Large intestine (tissue), 3 donors: ENCODE measurements at regions not wholly inside any gene's neighbourhood (a gene's known extent, or its start where the extent isn't known, plus 50 kb on each side); places are given as distances from the start of the nearest gene placed in this dataset.

Experiments
- DNase-seq, 2 donors: peaks; one replicate each; pipeline versions ENCODE4 v3.0.0 to v3.0.0-alpha.2; 2013
- H3K27ac ChIP-seq: one replicate; pipeline ENCODE4 v1.5.1; 2013; ENCODE audit warnings: low read length
- H3K27me3 ChIP-seq: 2 replicates; pipeline ENCODE4 v1.6.1; 2013; ENCODE audit warnings: low read length; ENCODE audit not compliant: control insufficient read depth, insufficient read depth
- H3K36me3 ChIP-seq: 2 replicates; pipeline ENCODE4 v1.6.1; 2013; ENCODE audit warnings: low read length; ENCODE audit not compliant: control insufficient read depth, insufficient read depth
- H3K4me1 ChIP-seq: one replicate; pipeline ENCODE4 v1.6.1; 2013; ENCODE audit warnings: low read length; ENCODE audit not compliant: control insufficient read depth, insufficient read depth
- H3K4me3 ChIP-seq: one replicate; pipeline ENCODE4 v1.5.1; 2013; ENCODE audit warnings: low read length
- H3K9me3 ChIP-seq: one replicate; pipeline ENCODE4 v1.6.1; 2013; ENCODE audit warnings: mild to moderate bottlenecking, low read depth, low read length, moderate library complexity; ENCODE audit not compliant: control insufficient read depth
- WGBS: methylation state at CpG from one replicate; pipeline ENCODE4 v1.1.5; 2013; ENCODE audit warnings: low lambda C conversion rate; ENCODE audit not compliant: insufficient coverage; 5-methylcytosine and 5-hydroxymethylcytosine counted together

- 100% methylated on average over 1 of the region's 1 CpG for WGBS
Measured at GRCh38 chr13:90120026-90120425, 1227.5 kb upstream of the MIR17HG start.

GRCh38 chr13:90121784-90122183, 1225.7 kb upstream of the MIR17HG start:
- no peak for DNase-seq
- no peaks in the 10 kb centered on the region for H3K36me3 ChIP-seq
- no peaks in the 10 kb centered on the region for H3K4me1 ChIP-seq
- no peak overlapping the region for H3K27ac ChIP-seq
- H3K4me3 ChIP-seq = no peak overlapping the region
- no peaks in the 10 kb centered on the region for H3K27me3 ChIP-seq
- 100% methylated on average over 1 of the region's 1 CpG for WGBS
- no peaks in the 10 kb centered on the region for H3K9me3 ChIP-seq

More at GRCh38 chr13:90120026-90120425, 1227.5 kb upstream of the MIR17HG start:
- H3K27ac ChIP-seq = no peak overlapping the region
- no peaks in the 10 kb centered on the region for H3K36me3 ChIP-seq
- H3K4me1 ChIP-seq = no peaks in the 10 kb centered on the region
- H3K9me3 ChIP-seq = no peaks in the 10 kb centered on the region
- H3K27me3 ChIP-seq = no peaks in the 10 kb centered on the region
- no peak overlapping the region for H3K4me3 ChIP-seq
- DNase-seq = no peak

- Histone ChIP-seq H3K27me3 (no peaks in the 10 kb centered on the region), H3K27ac (no peak overlapping the region), H3K9me3 (no peaks in the 10 kb centered on the region), H3K4me1 (no peaks in the 10 kb centered on the region), H3K4me3 (no peak overlapping the region), H3K36me3 (no peaks in the 10 kb centered on the region)
- DNase-seq = no peak
- 100% methylated on average over 1 of the region's 2 CpGs for WGBS
Measured at GRCh38 chr13:90122531-90122930, 1225.0 kb upstream of the MIR17HG start.

- Histone ChIP-seq H3K9me3 (no peaks in the 10 kb centered on the region), H3K4me1 (no peaks in the 10 kb centered on the region), H3K36me3 (no peaks in the 10 kb centered on the region), H3K27me3 (no peaks in the 10 kb centered on the region), H3K4me3 (no peak overlapping the region), H3K27ac (no peak overlapping the region)
- DNase-seq = no peak
- no CpG with 5 or more reads among the region's 3 CpGs for WGBS
Measured at GRCh38 chr13:90135558-90135957, 1211.9 kb upstream of the MIR17HG start.

- H3K4me3 ChIP-seq = no peak overlapping the region
- no peaks in the 10 kb centered on the region for H3K36me3 ChIP-seq
- no peak for DNase-seq
- H3K27ac ChIP-seq = no peak overlapping the region
- no peaks in the 10 kb centered on the region for H3K9me3 ChIP-seq
- no CpG with 5 or more reads among the region's 5 CpGs for WGBS
- H3K4me1 ChIP-seq = no peaks in the 10 kb centered on the region
- no peaks in the 10 kb centered on the region for H3K27me3 ChIP-seq
Measured at GRCh38 chr13:90142251-90142650, 1205.2 kb upstream of the MIR17HG start.

- WGBS = 100% methylated on average over 1 of the region's 2 CpGs
Measured at GRCh38 chr13:90154311-90154960, 1193.1 kb upstream of the MIR17HG start.

GRCh38 chr13:90156390-90156789, 1191.1 kb upstream of the MIR17HG start:
- DNase-seq = no peak
- Histone ChIP-seq H3K27me3 (no peaks in the 10 kb centered on the region), H3K4me1 (no peaks in the 10 kb centered on the region), H3K4me3 (no peak overlapping the region), H3K36me3 (no peaks in the 10 kb centered on the region), H3K9me3 (no peaks in the 10 kb centered on the region), H3K27ac (no peak overlapping the region)
- WGBS = 80% methylated on average over 1 of the region's 1 CpG

More at GRCh38 chr13:90154311-90154960, 1193.1 kb upstream of the MIR17HG start:
- no peak for DNase-seq
- Histone ChIP-seq H3K36me3 (no peaks in the 10 kb centered on the region), H3K4me1 (no peaks in the 10 kb centered on the region), H3K4me3 (no peak overlapping the region), H3K27me3 (no peaks in the 10 kb centered on the region), H3K9me3 (no peaks in the 10 kb centered on the region), H3K27ac (no peak overlapping the region)

GRCh38 chr13:90168953-90169352, 1178.5 kb upstream of the MIR17HG start:
- Histone ChIP-seq H3K4me3 (no peak overlapping the region), H3K27me3 (no peaks in the 10 kb centered on the region), H3K9me3 (no peaks in the 10 kb centered on the region), H3K4me1 (no peaks in the 10 kb centered on the region), H3K27ac (no peak overlapping the region), H3K36me3 (no peaks in the 10 kb centered on the region)
- no peak for DNase-seq
- WGBS = 83% methylated on average over 1 of the region's 1 CpG

GRCh38 chr13:90170208-90170607, 1177.3 kb upstream of the MIR17HG start:
- H3K9me3 ChIP-seq = no peaks in the 10 kb centered on the region
- H3K36me3 ChIP-seq = no peaks in the 10 kb centered on the region
- no peaks in the 10 kb centered on the region for H3K4me1 ChIP-seq
- no peak overlapping the region for H3K4me3 ChIP-seq
- H3K27me3 ChIP-seq = no peaks in the 10 kb centered on the region
- H3K27ac ChIP-seq = no peak overlapping the region
- no peak for DNase-seq
- no CpG with 5 or more reads among the region's 1 CpG for WGBS

GRCh38 chr13:90171649-90172048, 1175.8 kb upstream of the MIR17HG start:
- WGBS = no CpG with 5 or more reads among the region's 1 CpG
- no peak for DNase-seq
- no peaks in the 10 kb centered on the region for H3K9me3 ChIP-seq
- no peak overlapping the region for H3K27ac ChIP-seq
- H3K4me3 ChIP-seq = no peak overlapping the region
- no peaks in the 10 kb centered on the region for H3K36me3 ChIP-seq
- no peaks in the 10 kb centered on the region for H3K27me3 ChIP-seq
- no peaks in the 10 kb centered on the region for H3K4me1 ChIP-seq

- H3K9me3 ChIP-seq = no peaks in the 10 kb centered on the region
- 83% methylated on average over 1 of the region's 1 CpG for WGBS
- H3K27me3 ChIP-seq = no peaks in the 10 kb centered on the region
- H3K4me1 ChIP-seq = no peaks in the 10 kb centered on the region
- H3K4me3 ChIP-seq = no peak overlapping the region
- DNase-seq = no peak
- H3K36me3 ChIP-seq = no peaks in the 10 kb centered on the region
- H3K27ac ChIP-seq = no peak overlapping the region
Measured at GRCh38 chr13:90177512-90177911, 1170.0 kb upstream of the MIR17HG start.
